Adrenal gland (tissue), 5 donors: ENCODE measurements at regions not wholly inside any gene's neighbourhood (a gene's known extent, or its start where the extent isn't known, plus 50 kb on each side); places are given as distances from the start of the nearest gene placed in this dataset.

Experiments used
- POLR2A ChIP-seq, 2 donors: fragments of 450-650 bp; IDR thresholded peaks; one replicate each; pipeline ENCODE4 v1.6.1; 2017; ENCODE audit warnings: antibody characterized with exemption in 2 of 2, mild to moderate bottlenecking in 2 of 2, moderate library complexity in 1 of 2
- TF ChIP-seq, protein P1 (sequence below), 6 experiments: fragments of 450-650 bp in 4 of 6; fragments of 200-600 bp in 2 of 6; sonication (generic) in 1 of 6; IDR thresholded peaks; 1 replicate in 5 of 6; 2 replicates in 1 of 6; pipeline versions ENCODE4 v1.5.1 to v1.8.0; 2016 to 2021; ENCODE audit warnings: antibody characterized with exemption in 6 of 6, mild to moderate bottlenecking in 2 of 6, moderate library complexity in 1 of 6
- donor health status: DM: no; HTN: no; CAD: no.

DNA sequence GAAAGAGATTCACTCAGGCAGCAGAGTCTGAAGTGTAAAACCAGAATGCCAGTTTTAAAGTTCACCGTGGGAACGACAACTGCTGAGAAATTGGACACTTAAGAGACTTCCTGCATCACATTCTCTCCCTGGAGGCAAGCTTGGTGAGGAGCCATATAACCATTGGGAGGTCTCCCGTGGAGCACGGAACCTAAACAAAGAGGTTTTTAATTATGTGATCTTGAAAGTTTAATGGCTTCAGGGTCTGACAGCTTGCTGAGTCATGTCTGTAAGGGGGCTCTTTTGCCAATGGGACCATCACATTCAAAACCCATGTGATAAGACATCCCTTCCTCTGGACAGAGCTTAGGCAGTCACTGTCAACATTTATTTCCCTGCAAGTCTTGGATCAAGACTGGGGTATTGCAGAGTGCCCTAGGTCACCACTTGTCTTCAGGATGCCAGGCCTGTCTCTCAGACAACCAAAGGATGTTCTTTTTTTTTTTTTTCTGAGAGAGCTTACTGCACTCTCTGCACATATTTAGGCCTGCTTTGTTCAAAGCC, 674.4 kb downstream of the TYW1 start:
- no peak for TF ChIP-seq POLR2A (IDR thresholded peaks at IDR 0.05)
- TF ChIP-seq, protein P1, sequence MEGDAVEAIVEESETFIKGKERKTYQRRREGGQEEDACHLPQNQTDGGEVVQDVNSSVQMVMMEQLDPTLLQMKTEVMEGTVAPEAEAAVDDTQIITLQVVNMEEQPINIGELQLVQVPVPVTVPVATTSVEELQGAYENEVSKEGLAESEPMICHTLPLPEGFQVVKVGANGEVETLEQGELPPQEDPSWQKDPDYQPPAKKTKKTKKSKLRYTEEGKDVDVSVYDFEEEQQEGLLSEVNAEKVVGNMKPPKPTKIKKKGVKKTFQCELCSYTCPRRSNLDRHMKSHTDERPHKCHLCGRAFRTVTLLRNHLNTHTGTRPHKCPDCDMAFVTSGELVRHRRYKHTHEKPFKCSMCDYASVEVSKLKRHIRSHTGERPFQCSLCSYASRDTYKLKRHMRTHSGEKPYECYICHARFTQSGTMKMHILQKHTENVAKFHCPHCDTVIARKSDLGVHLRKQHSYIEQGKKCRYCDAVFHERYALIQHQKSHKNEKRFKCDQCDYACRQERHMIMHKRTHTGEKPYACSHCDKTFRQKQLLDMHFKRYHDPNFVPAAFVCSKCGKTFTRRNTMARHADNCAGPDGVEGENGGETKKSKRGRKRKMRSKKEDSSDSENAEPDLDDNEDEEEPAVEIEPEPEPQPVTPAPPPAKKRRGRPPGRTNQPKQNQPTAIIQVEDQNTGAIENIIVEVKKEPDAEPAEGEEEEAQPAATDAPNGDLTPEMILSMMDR (IDR thresholded peaks at IDR 0.05): no peak
